Liver (tissue), 8 donors: ENCODE measurements at regions not wholly inside any gene's neighbourhood (a gene's known extent, or its start where the extent isn't known, plus 50 kb on each side); places are given as distances from the start of the nearest gene placed in this dataset.

Experiments used
- DNase-seq: peaks from one replicate; pipeline ENCODE4 v3.0.0-alpha.2; 2017; ENCODE audit warnings: low spot score
- H3K27ac ChIP-seq, 2 donors: one replicate each; pipeline ENCODE4 v1.7.0; 2013; ENCODE audit warnings: inconsistent platforms in 2 of 2, low read length in 2 of 2, control low read depth in 1 of 2, low read depth in 1 of 2, mild to moderate bottlenecking in 1 of 2
- H3K27me3 ChIP-seq, 4 donors: one replicate each; pipeline versions ENCODE4 v1.6.1 to v1.7.0; 2013; ENCODE audit warnings: low read length in 3 of 4, inconsistent platforms in 1 of 4, mild to moderate bottlenecking in 1 of 4, moderate library complexity in 1 of 4; ENCODE audit not compliant: control insufficient read depth in 4 of 4, insufficient read depth in 4 of 4
- H3K36me3 ChIP-seq, 4 donors: one replicate each; pipeline versions ENCODE4 v1.6.1 to v1.7.0; 2013; ENCODE audit warnings: low read length in 3 of 4, mild to moderate bottlenecking in 3 of 4, low read depth in 1 of 4, moderate library complexity in 1 of 4; ENCODE audit not compliant: control insufficient read depth in 4 of 4, insufficient read depth in 3 of 4
- H3K4me1 ChIP-seq, 4 donors: one replicate each; pipeline versions ENCODE4 v1.6.1 to v1.7.0; 2013; ENCODE audit warnings: low read length in 3 of 4, mild to moderate bottlenecking in 3 of 4, moderate library complexity in 1 of 4; ENCODE audit not compliant: control insufficient read depth in 4 of 4, insufficient read depth in 4 of 4
- H3K4me3 ChIP-seq, 3 donors: one replicate each; pipeline versions ENCODE4 v1.6.1 to v1.7.0; 2013; ENCODE audit warnings: low read length in 3 of 3, control low read depth in 1 of 3, low read depth in 1 of 3, mild to moderate bottlenecking in 1 of 3
- H3K9ac ChIP-seq, 2 donors: one replicate each; pipeline ENCODE4 v1.7.0; 2013; ENCODE audit warnings: low read length in 2 of 2, mild to moderate bottlenecking in 2 of 2, moderate library complexity in 2 of 2, control low read depth in 1 of 2, low read depth in 1 of 2
- H3K9me3 ChIP-seq, 4 donors: one replicate each; pipeline versions ENCODE4 v1.6.1 to v1.7.0; 2013; ENCODE audit warnings: low read length in 3 of 4; ENCODE audit not compliant: control insufficient read depth in 4 of 4
- ATF3 ChIP-seq: IDR thresholded peaks from 2 replicates; pipeline ENCODE4 v1.6.1; 2016; ENCODE audit warnings: antibody characterized with exemption
- CTCF ChIP-seq: fragments of 150-350 bp; IDR thresholded peaks from 2 replicates; pipeline ENCODE4 v1.5.1; 2017; ENCODE audit warnings: improper control_type of control experiment, low read depth, low read length; ENCODE audit not compliant: missing input control
- EGR1 ChIP-seq, 2 donors: IDR thresholded peaks; 2 replicates each; pipeline ENCODE4 v1.6.1; 2016 to 2018; ENCODE audit warnings: antibody characterized with exemption in 2 of 2, low read depth in 2 of 2
- FOXA1 ChIP-seq: IDR thresholded peaks from 2 replicates; pipeline ENCODE4 v1.6.1; 2016; ENCODE audit warnings: antibody characterized with exemption
- FOXA2 ChIP-seq: IDR thresholded peaks from 2 replicates; pipeline ENCODE4 v1.6.1; 2016; ENCODE audit warnings: antibody characterized with exemption
- GABPA ChIP-seq, 2 donors: IDR thresholded peaks in 1 of 2; conservative IDR thresholded peaks in 1 of 2; 2 replicates each; pipeline ENCODE4 v1.6.1; 2016; ENCODE audit warnings: antibody characterized with exemption in 2 of 2, mild to moderate bottlenecking in 1 of 2, moderate library complexity in 1 of 2
- HNF4A ChIP-seq, 2 donors: conservative IDR thresholded peaks; 2 replicates each; pipeline ENCODE4 v1.6.1; 2016; ENCODE audit warnings: antibody characterized with exemption in 2 of 2, mild to moderate bottlenecking in 2 of 2
- HNF4G ChIP-seq: IDR thresholded peaks from 2 replicates; pipeline ENCODE4 v1.6.1; 2016; ENCODE audit warnings: antibody characterized with exemption
- JUND ChIP-seq, 2 donors: IDR thresholded peaks; 2 replicates each; pipeline ENCODE4 v1.6.1; 2016; ENCODE audit warnings: antibody characterized with exemption in 2 of 2
- MAX ChIP-seq: IDR thresholded peaks from 2 replicates; pipeline ENCODE4 v1.6.1; 2016; ENCODE audit warnings: antibody characterized with exemption
- NR2F2 ChIP-seq: IDR thresholded peaks from 2 replicates; pipeline ENCODE4 v1.6.1; 2016; ENCODE audit warnings: antibody characterized with exemption
- RAD21 ChIP-seq, 2 donors: IDR thresholded peaks; 2 replicates each; pipeline ENCODE4 v1.6.1; 2016; ENCODE audit warnings: antibody characterized with exemption in 2 of 2, mild to moderate bottlenecking in 2 of 2
- REST ChIP-seq: IDR thresholded peaks from 2 replicates; pipeline ENCODE4 v1.6.1; 2016; ENCODE audit warnings: antibody characterized with exemption, mild to moderate bottlenecking
- RXRA ChIP-seq, 2 donors: IDR thresholded peaks; 2 replicates each; pipeline ENCODE4 v1.6.1; 2017 to 2018; ENCODE audit warnings: antibody characterized with exemption in 2 of 2, mild to moderate bottlenecking in 1 of 2
- SP1 ChIP-seq: IDR thresholded peaks from 2 replicates; pipeline ENCODE4 v1.6.1; 2018; ENCODE audit warnings: antibody characterized with exemption, mild to moderate bottlenecking
- TAF1 ChIP-seq: conservative IDR thresholded peaks from 2 replicates; pipeline ENCODE4 v1.6.1; 2016; ENCODE audit warnings: antibody characterized with exemption, mild to moderate bottlenecking
- YY1 ChIP-seq: IDR thresholded peaks from 2 replicates; pipeline ENCODE4 v1.6.1; 2016; ENCODE audit warnings: antibody characterized with exemption, mild to moderate bottlenecking
- ZBTB33 ChIP-seq: IDR thresholded peaks from 2 replicates; pipeline ENCODE4 v1.6.1; 2016; ENCODE audit warnings: antibody characterized with exemption
- WGBS: extraction: QIAGEN DNeasy Blood & Tissue Kit; methylation state at CpG from one replicate; pipeline ENCODE4 v1.1.7; 2013; 5-methylcytosine and 5-hydroxymethylcytosine counted together
- donor health status: healthy.
- donor health status: healthy.
- donor health status: healthy.
- donor health status: healthy.
- donor health status: healthy.

GRCh38 chr20:62547364-62547763 is 71.6 kb upstream of the GATA5 start:
- no peak overlapping the region for H3K9ac ChIP-seq
- peaks cover 0 to 4% (median 2%) of the 10 kb centered on the region in 4 donors for H3K9me3 ChIP-seq
- DNase-seq, result no peak
- no peak overlapping the region for H3K27ac ChIP-seq
- WGBS, result 86% methylated on average over 14 of the region's 14 CpGs
- TF ChIP-seq MAX, result no peak
- TF ChIP-seq FOXA1, result no peak
- no peak for TF ChIP-seq TAF1
- no peak for TF ChIP-seq ATF3
- no peak for TF ChIP-seq HNF4A (conservative IDR thresholded peaks at IDR 0.05)
- TF ChIP-seq CTCF, result no peak
- no peak for TF ChIP-seq YY1
- no peak for TF ChIP-seq JUND (IDR thresholded peaks at IDR 0.05)
- TF ChIP-seq ZBTB33, result no peak
- no peak for TF ChIP-seq FOXA2
- no peak for TF ChIP-seq HNF4G
- TF ChIP-seq GABPA (IDR thresholded peaks at IDR 0.05 in 1 of 2, conservative IDR thresholded peaks at IDR 0.05 in 1 of 2), result no peak
- TF ChIP-seq RAD21 (IDR thresholded peaks at IDR 0.05), result no peak
- TF ChIP-seq REST, result no peak
- no peak for TF ChIP-seq RXRA (IDR thresholded peaks at IDR 0.05)
- TF ChIP-seq NR2F2, result no peak
- TF ChIP-seq EGR1 (IDR thresholded peaks at IDR 0.05; ENCODE audit: low read depth in 2 of 2), result no peak
- no peak for TF ChIP-seq SP1
- peaks cover 0 to 7% (median 0%) of the 10 kb centered on the region in 4 donors for H3K4me1 ChIP-seq
- peaks cover 0 to 2% (median 0%) of the 10 kb centered on the region in 4 donors for H3K27me3 ChIP-seq
- no peaks in the 10 kb centered on the region for H3K36me3 ChIP-seq
- H3K4me3 ChIP-seq, result no peak overlapping the region
